ENCODE measurements at regions not wholly inside any gene's neighbourhood (a gene's known extent, or its start where the extent isn't known, plus 50 kb on each side); places are given as distances from the start of the nearest gene placed in this dataset.

- TF ChIP-seq CTCF (IDR thresholded peaks at IDR 0.05; ENCODE audit: borderline replicate concordance, extremely low read depth, low read length, poor library complexity, severe bottlenecking) (no peak), EZH2 (IDR thresholded peaks at IDR 0.05; ENCODE audit: borderline replicate concordance, low read depth, low read length, severe bottlenecking) (no peak)
Measured at GRCh38 chr3:102225005-102225404, 209.8 kb upstream of the ZPLD1 start.

All from DND-41 (cell line).